ENCODE measurements at regions not wholly inside any gene's neighbourhood (a gene's known extent, or its start where the extent isn't known, plus 50 kb on each side); places are given as distances from the start of the nearest gene placed in this dataset.
"Not testable (repeated sequence)": the region's sequence is repeated elsewhere in the genome, so short reads cannot be mapped to it uniquely, and the experiment has no call there.

DNA sequence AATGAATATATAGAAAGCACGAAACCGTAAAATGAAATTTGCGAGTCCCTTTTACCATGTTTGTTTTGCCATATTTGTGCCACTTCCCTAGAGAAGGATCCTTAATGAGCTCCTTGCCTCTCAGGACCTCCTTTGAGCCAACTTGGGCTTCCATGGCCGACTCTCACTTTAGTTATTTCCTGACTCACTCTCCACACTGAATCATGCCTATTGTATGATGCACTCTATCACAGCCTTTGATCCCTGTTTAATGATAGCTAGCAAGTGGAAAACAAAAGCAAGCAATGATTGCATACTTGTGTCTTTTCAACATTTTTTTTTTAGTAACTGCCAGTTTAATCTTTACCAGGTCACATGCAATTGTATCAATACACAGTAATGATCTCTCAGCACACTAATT, 153.2 kb downstream of the CCER1 start:
- TF ChIP-seq POLR2A (IDR thresholded peaks at IDR 0.05) = no peak
- TF ChIP-seq, protein P1, sequence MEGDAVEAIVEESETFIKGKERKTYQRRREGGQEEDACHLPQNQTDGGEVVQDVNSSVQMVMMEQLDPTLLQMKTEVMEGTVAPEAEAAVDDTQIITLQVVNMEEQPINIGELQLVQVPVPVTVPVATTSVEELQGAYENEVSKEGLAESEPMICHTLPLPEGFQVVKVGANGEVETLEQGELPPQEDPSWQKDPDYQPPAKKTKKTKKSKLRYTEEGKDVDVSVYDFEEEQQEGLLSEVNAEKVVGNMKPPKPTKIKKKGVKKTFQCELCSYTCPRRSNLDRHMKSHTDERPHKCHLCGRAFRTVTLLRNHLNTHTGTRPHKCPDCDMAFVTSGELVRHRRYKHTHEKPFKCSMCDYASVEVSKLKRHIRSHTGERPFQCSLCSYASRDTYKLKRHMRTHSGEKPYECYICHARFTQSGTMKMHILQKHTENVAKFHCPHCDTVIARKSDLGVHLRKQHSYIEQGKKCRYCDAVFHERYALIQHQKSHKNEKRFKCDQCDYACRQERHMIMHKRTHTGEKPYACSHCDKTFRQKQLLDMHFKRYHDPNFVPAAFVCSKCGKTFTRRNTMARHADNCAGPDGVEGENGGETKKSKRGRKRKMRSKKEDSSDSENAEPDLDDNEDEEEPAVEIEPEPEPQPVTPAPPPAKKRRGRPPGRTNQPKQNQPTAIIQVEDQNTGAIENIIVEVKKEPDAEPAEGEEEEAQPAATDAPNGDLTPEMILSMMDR (IDR thresholded peaks at IDR 0.05) = no peak
- no peak for TF ChIP-seq POLR2AphosphoS5 (IDR thresholded peaks at IDR 0.05)
- intact Hi-C loops (cut with DNase I; ENCODE audit: low total_unique reads) = no loop called here
- Histone ChIP-seq H3K27ac (no peak overlapping the region), H3K27me3 (no peaks in the 10 kb centered on the region), H3K4me3 (no peak overlapping the region), H3K36me3 (no peaks in the 10 kb centered on the region), H3K9me3 (no peaks in the 10 kb centered on the region), H3K4me1 (no peaks in the 10 kb centered on the region)
- DNase-seq (ENCODE audit: low spot score in 2 of 2) = no peak

DNA sequence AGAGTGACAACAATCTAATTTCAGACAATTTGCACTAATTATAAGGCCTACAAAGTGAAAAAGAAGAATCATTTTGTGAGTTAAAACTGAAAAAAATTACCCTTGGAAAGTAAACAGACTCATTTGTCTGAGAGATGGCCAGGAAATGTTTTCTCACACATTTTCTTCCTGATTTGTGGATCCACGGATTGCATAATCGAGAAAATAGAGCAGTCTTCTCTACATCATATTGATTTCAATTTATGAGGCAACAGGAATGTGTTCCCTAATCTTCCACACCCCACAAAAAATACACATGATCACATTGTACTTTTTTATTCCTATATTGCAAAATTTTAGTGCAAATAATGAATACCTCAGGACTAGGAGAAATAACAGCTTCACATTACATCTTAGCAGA, 160.8 kb downstream of the CCER1 start:
- TF ChIP-seq, protein P1 (IDR thresholded peaks at IDR 0.05) = no peak
- no peak for TF ChIP-seq POLR2AphosphoS5 (IDR thresholded peaks at IDR 0.05)
- TF ChIP-seq POLR2A (IDR thresholded peaks at IDR 0.05) = no peak
- no peak overlapping the region for H3K27ac ChIP-seq
- no peaks in the 10 kb centered on the region for H3K27me3 ChIP-seq
- no peaks in the 10 kb centered on the region for H3K4me1 ChIP-seq
- DNase-seq (ENCODE audit: low spot score in 2 of 2) = no peak
- H3K9me3 ChIP-seq = no peaks in the 10 kb centered on the region
- intact Hi-C loops (cut with DNase I; ENCODE audit: low total_unique reads) = no loop called here
- no peaks in the 10 kb centered on the region for H3K36me3 ChIP-seq
- H3K4me3 ChIP-seq = no peak overlapping the region

DNA sequence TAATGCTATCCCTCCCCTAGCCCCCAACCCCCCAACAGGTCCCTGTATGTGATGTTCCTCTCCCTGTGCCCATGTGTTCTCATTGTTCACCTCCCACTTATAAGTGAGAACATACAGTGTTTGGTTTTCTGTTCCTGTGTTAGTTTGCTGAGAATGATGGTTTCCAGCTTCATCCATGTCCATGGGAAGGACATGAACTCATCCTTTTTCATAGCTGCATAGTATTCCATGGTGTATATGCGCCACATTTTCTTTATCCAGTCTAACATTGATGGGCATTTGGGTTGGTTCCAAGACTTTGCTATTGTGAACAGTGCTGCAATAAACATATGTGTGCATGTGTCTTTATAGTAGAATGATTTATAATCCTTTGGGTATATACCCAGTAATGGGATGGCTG, 162.3 kb downstream of the CCER1 start:
- H3K4me1 ChIP-seq; H3K27ac ChIP-seq; H3K27me3 ChIP-seq; H3K4me3 ChIP-seq; H3K36me3 ChIP-seq; intact Hi-C loops (cut with DNase I; ENCODE audit: low total_unique reads); DNase-seq (ENCODE audit: low spot score in 2 of 2); H3K9me3 ChIP-seq: not testable (repeated sequence)

DNA sequence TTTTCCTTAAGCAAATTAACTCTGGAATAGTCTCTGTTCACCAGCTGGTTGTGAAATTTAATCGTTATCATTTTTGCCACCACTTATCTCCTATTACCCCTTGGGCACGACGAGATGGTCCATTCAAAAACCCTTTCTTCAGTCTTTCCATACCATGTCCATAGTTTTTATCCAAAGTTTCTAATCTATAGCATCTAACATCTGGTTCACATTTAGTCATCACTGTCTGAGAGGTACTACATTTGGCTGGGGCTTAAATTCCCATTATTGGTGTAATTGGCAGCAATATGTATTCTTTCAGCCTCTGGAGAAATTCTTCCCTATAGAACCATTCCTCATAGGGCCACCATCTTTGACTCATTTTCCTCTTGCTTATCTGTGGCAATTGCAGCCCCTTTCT, 163.5 kb downstream of the CCER1 start:
- intact Hi-C loops (cut with DNase I; ENCODE audit: low total_unique reads) = no loop called here
- TF ChIP-seq POLR2AphosphoS5 (IDR thresholded peaks at IDR 0.05) = no peak
- TF ChIP-seq, protein P1 (IDR thresholded peaks at IDR 0.05) = no peak
- TF ChIP-seq POLR2A (IDR thresholded peaks at IDR 0.05) = no peak
- H3K27ac ChIP-seq = no peak overlapping the region
- H3K27me3 ChIP-seq = no peaks in the 10 kb centered on the region
- H3K4me3 ChIP-seq = no peak overlapping the region
- H3K9me3 ChIP-seq = no peaks in the 10 kb centered on the region
- no peaks in the 10 kb centered on the region for H3K4me1 ChIP-seq
- H3K36me3 ChIP-seq = no peaks in the 10 kb centered on the region
- DNase-seq (ENCODE audit: low spot score in 2 of 2) = no peak

DNA sequence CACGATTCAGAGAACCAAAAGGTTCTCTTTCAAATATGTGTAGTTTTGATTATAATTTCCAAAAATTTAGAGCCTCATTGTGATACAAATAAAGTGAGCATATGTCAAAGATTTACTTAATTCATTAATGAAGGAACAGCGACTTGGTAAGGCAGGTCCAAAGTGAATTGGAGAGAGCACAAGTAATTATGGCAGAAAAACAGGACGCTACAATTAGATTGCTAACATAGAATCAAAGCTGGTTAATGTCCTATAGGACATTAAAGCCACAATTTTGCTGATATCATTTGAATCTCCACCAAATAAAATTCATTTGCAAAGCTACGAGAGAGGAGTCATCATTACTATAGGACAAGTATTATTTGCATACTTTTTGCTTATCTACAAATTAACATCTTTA, 164.2 kb downstream of the CCER1 start:
- Histone ChIP-seq H3K4me3 (no peak overlapping the region), H3K36me3 (no peaks in the 10 kb centered on the region), H3K27me3 (no peaks in the 10 kb centered on the region), H3K4me1 (no peaks in the 10 kb centered on the region), H3K9me3 (no peaks in the 10 kb centered on the region), H3K27ac (no peak overlapping the region)
- intact Hi-C loops (cut with DNase I; ENCODE audit: low total_unique reads) = no loop called here
- TF ChIP-seq POLR2A (IDR thresholded peaks at IDR 0.05) (no peak), POLR2AphosphoS5 (IDR thresholded peaks at IDR 0.05) (no peak)
- TF ChIP-seq, protein P1 (IDR thresholded peaks at IDR 0.05) = no peak
- DNase-seq (ENCODE audit: low spot score in 2 of 2) = no peak

DNA sequence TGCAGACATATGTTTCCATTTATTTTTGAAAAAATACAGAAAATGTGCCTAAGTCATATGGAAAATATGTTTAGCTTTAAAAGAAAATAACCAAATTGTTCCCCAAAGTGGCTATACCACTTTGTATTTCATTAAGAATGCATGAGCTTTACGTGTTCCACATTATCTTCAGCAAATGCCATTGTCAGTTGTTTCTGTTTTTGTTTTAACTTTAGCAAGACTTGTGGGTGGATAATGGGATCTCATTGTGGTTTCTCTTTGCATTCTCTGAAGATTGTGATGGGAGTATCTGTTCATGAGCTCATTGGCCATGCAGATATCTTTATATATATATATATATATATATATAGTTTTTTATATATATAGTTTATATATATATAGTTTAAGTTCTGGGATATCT, 181.5 kb downstream of the CCER1 start:
- DNase-seq (ENCODE audit: low spot score in 2 of 2) = no peak
- no peak for TF ChIP-seq POLR2A (IDR thresholded peaks at IDR 0.05)
- no peak for TF ChIP-seq POLR2AphosphoS5 (IDR thresholded peaks at IDR 0.05)
- TF ChIP-seq, protein P1 (IDR thresholded peaks at IDR 0.05) = no peak
- intact Hi-C loops (cut with DNase I; ENCODE audit: low total_unique reads) = no loop called here

More for the DNA sequence above, 181.5 kb downstream of the CCER1 start:
- Histone ChIP-seq H3K9me3 (no peaks in the 10 kb centered on the region), H3K4me1 (no peaks in the 10 kb centered on the region), H3K4me3 (no peak overlapping the region), H3K27ac (no peak overlapping the region), H3K36me3 (no peaks in the 10 kb centered on the region), H3K27me3 (no peaks in the 10 kb centered on the region)
